Activated T-cell treated with anti-CD3 and anti-CD28 coated beads, Interleukin-2, amount 50 U/mL, for 72 hours (primary cell): ENCODE measurements at regions not wholly inside any gene's neighbourhood (a gene's known extent, or its start where the extent isn't known, plus 50 kb on each side); places are given as distances from the start of the nearest gene placed in this dataset.

Experiments
- ATAC-seq, 2 donors: fragments of 150-1000 bp; cut with Tn5 transposase; replicated peaks in 1 of 2; 2 replicates each; pipeline ENCODE4 v1.10.0; 2021; ENCODE audit warnings: moderate library complexity in 2 of 2, mild to moderate bottlenecking in 1 of 2
- DNase-seq, 2 donors: peaks; one replicate each; pipeline ENCODE4 v3.0.0; 2021 to 2022; ENCODE audit warnings: mixed read lengths in 1 of 2
- H3K27ac Mint-ChIP-seq: one replicate; pipeline ENCODE4 v1.8.0; 2022; ENCODE audit warnings: mild to moderate bottlenecking, moderate library complexity, mixed read lengths
- H3K27me3 Mint-ChIP-seq: one replicate; pipeline ENCODE4 v1.8.0; 2022; ENCODE audit warnings: low read depth, mixed read lengths
- H3K36me3 Mint-ChIP-seq, 2 donors: one replicate each; pipeline ENCODE4 v1.8.0; 2022; ENCODE audit warnings: mixed read lengths in 2 of 2, mild to moderate bottlenecking in 1 of 2; ENCODE audit not compliant: insufficient read depth in 2 of 2
- H3K4me1 Mint-ChIP-seq: one replicate; pipeline ENCODE4 v1.8.0; 2022; ENCODE audit warnings: low read depth, mixed read lengths
- H3K4me3 Mint-ChIP-seq, 2 donors: one replicate each; pipeline ENCODE4 v1.8.0; 2022; ENCODE audit warnings: mild to moderate bottlenecking in 2 of 2, mixed read lengths in 2 of 2, moderate library complexity in 2 of 2
- H3K9me3 Mint-ChIP-seq, 2 donors: one replicate each; pipeline ENCODE4 v1.8.0; 2022; ENCODE audit warnings: mixed read lengths in 2 of 2

- peak overlapping the region in 1 of 2 donors; percentile 11 for H3K4me3 Mint-ChIP-seq
- peak; percentile 27 to 85 for ATAC-seq
- no peak overlapping the region for H3K27ac Mint-ChIP-seq
- peaks cover 7% of the 10 kb centered on the region for H3K27me3 Mint-ChIP-seq
- no peak for DNase-seq
- H3K36me3 Mint-ChIP-seq: peaks cover 1 to 6% of the 10 kb centered on the region in 2 donors
- peaks cover 8% of the 10 kb centered on the region in 2 donors for H3K9me3 Mint-ChIP-seq
- no peaks in the 10 kb centered on the region for H3K4me1 Mint-ChIP-seq
Measured at GRCh38 chr11:15794361-15795150, 561.8 kb downstream of the SOX6 start.

DNA sequence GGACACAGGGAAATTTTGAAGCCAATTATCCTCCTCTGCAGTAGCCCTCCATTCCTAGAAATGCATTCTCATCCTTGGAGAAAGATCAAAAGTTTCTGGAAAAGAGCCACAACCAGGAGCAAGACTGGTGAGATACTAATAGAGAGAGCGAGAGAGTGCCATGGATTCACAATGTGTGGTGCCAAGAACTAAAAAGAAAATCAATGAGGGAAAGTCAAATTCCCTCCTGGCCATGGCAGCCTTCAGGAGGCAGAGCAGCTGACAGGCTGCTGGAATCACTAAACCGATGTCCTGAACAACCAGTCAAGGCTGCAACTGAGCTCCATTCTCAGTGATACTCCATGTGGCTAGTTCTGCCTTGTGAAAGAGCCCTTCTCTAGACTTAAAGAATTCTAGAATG, 561.0 kb downstream of the SOX6 start:
- no peak for DNase-seq
- Mint-ChIP-seq H3K36me3 (peaks cover 1 to 6% of the 10 kb centered on the region in 2 donors), H3K4me3 (no peak overlapping the region), H3K9me3 (peaks cover 8% of the 10 kb centered on the region in 2 donors), H3K4me1 (no peaks in the 10 kb centered on the region), H3K27me3 (peaks cover 7% of the 10 kb centered on the region), H3K27ac (no peak overlapping the region)
- ATAC-seq: no peak

DNA sequence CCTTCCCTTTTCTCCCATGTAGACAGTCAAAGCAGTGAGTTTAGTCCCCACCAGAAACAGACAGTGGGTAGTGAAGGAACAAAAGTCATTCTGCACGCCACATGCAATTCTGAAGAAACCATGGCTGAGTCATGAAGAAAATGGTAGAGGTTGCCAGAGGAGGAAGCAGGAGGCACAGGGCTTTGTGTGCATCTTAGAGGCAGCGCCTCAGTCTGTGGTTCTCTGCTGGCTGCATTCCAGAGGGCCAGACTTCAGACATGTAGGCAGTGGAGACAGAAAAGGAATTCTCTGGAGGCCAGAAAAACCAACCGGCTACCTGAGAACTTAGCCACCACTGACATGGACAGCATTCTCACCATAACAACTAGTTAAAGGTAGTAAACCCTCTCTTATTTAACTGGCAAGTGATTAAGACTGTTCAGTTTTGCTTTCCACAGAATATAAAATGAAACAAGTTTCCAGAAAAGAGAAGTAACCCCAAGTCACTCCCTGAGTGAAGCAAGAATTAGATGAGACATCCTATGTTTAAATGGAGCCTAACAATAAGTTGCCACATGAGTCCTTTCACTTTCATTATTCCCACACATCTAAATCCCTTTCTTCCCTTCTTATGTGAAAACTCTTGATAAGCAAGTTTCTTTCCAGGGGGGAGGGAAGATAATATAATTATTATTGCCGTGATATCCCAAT, 556.1 kb downstream of the SOX6 start:
- ATAC-seq: peak; percentile 69 to 74
- H3K9me3 Mint-ChIP-seq: peaks cover 0 to 2% of the 10 kb centered on the region in 2 donors
- H3K36me3 Mint-ChIP-seq: peaks cover 1% of the 10 kb centered on the region in 2 donors
- peak overlapping the region; percentile 88 for H3K27ac Mint-ChIP-seq
- DNase-seq: peak; percentile 11 to 29
- peaks cover 13% of the 10 kb centered on the region for H3K27me3 Mint-ChIP-seq
- peaks cover 5% of the 10 kb centered on the region for H3K4me1 Mint-ChIP-seq
- peak overlapping the region; percentile 17 to 76 for H3K4me3 Mint-ChIP-seq

DNA sequence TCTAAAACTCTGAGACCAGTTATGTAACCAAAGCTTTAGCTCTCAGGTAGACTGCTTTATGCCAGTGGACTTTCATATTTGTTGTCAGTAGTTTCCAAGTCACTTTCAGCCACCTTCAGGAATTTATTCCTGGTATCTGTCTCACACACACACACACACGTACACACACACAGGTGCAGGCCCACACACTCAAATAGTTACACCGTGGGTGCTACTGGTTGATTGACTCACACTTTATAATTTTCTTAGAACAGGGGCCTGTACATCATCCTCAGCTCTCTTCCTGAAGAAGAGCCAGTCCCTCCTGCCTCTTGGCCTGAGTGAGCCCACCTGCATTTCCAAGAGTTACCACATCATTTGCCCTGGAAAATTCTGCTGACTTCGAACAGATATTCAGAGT, 555.2 kb downstream of the SOX6 start:
- Mint-ChIP-seq H3K27me3 (peaks cover 13% of the 10 kb centered on the region), H3K4me3 (peak overlapping the region; percentile 49 to 76), H3K4me1 (peaks cover 5% of the 10 kb centered on the region), H3K9me3 (peaks cover 0 to 2% of the 10 kb centered on the region in 2 donors), H3K36me3 (peaks cover 1% of the 10 kb centered on the region in 2 donors), H3K27ac (peak overlapping the region; percentile 88)
- ATAC-seq (peak; percentile 69 to 81), DNase-seq (peak in 1 of 2 donors; percentile 8)

DNA sequence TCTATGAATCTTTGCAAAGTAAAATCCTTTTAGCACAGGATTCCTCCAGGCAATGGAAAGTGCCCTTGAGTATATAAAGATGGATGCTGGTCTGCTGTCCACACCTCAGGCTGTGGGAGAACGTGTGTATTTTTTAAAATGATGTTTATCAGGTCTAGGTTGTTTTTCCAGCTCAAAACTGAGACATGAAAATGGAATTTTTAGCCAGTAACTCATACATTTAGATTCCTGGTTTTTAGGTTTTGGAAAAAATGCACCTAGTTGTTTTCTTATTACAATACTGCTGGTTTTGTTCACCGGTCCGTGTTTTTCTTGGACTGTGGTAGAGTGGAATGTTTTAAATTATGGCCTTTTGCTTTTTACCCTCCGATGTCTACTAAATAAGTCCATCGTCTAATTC, 554.7 kb downstream of the SOX6 start:
- ATAC-seq: peak in 1 of 2 donors; percentile 2
- peaks cover 12% of the 10 kb centered on the region for H3K27me3 Mint-ChIP-seq
- peak overlapping the region in 1 of 2 donors; percentile 76 for H3K4me3 Mint-ChIP-seq
- H3K27ac Mint-ChIP-seq: no peak overlapping the region
- H3K9me3 Mint-ChIP-seq: peaks cover 0 to 2% of the 10 kb centered on the region in 2 donors
- peaks cover 5% of the 10 kb centered on the region for H3K4me1 Mint-ChIP-seq
- peaks cover 1% of the 10 kb centered on the region in 2 donors for H3K36me3 Mint-ChIP-seq
- no peak for DNase-seq

- DNase-seq (no peak), ATAC-seq (no peak)
- peaks cover 0 to 1% of the 10 kb centered on the region in 2 donors for H3K36me3 Mint-ChIP-seq
- peaks cover 5% of the 10 kb centered on the region for H3K4me1 Mint-ChIP-seq
- no peak overlapping the region for H3K4me3 Mint-ChIP-seq
- peaks cover 6% of the 10 kb centered on the region for H3K27me3 Mint-ChIP-seq
- H3K27ac Mint-ChIP-seq: no peak overlapping the region
- H3K9me3 Mint-ChIP-seq: no peaks in the 10 kb centered on the region
Measured at GRCh38 chr11:15805726-15806125, 550.6 kb downstream of the SOX6 start.

- peaks cover 6% of the 10 kb centered on the region for H3K27me3 Mint-ChIP-seq
- peaks cover under 1% of the 10 kb centered on the region for H3K4me1 Mint-ChIP-seq
- ATAC-seq: no peak
- H3K36me3 Mint-ChIP-seq: no peaks in the 10 kb centered on the region
- no peaks in the 10 kb centered on the region for H3K9me3 Mint-ChIP-seq
- no peak overlapping the region for H3K4me3 Mint-ChIP-seq
- no peak overlapping the region for H3K27ac Mint-ChIP-seq
- DNase-seq: no peak
Measured at GRCh38 chr11:15806217-15806616, 550.1 kb downstream of the SOX6 start.

GRCh38 chr11:15807827-15808226, 548.5 kb downstream of the SOX6 start:
- DNase-seq (no peak), ATAC-seq (peak in 1 of 2 donors; percentile 35)
- peaks cover 8% of the 10 kb centered on the region for H3K27me3 Mint-ChIP-seq
- H3K4me1 Mint-ChIP-seq: no peaks in the 10 kb centered on the region
- H3K9me3 Mint-ChIP-seq: no peaks in the 10 kb centered on the region
- H3K27ac Mint-ChIP-seq: no peak overlapping the region
- no peaks in the 10 kb centered on the region for H3K36me3 Mint-ChIP-seq
- no peak overlapping the region for H3K4me3 Mint-ChIP-seq

- no peak for DNase-seq
- Mint-ChIP-seq H3K27ac (no peak overlapping the region), H3K4me3 (no peak overlapping the region), H3K36me3 (no peaks in the 10 kb centered on the region), H3K4me1 (no peaks in the 10 kb centered on the region), H3K9me3 (no peaks in the 10 kb centered on the region), H3K27me3 (peaks cover 6% of the 10 kb centered on the region)
- peak in 1 of 2 donors; percentile 36 for ATAC-seq
Measured at GRCh38 chr11:15810082-15810481, 546.3 kb downstream of the SOX6 start.

GRCh38 chr11:15810525-15810924, 545.8 kb downstream of the SOX6 start:
- no peak for DNase-seq
- ATAC-seq: no peak
- H3K9me3 Mint-ChIP-seq: no peaks in the 10 kb centered on the region
- no peaks in the 10 kb centered on the region for H3K4me1 Mint-ChIP-seq
- H3K27ac Mint-ChIP-seq: no peak overlapping the region
- peaks cover 6% of the 10 kb centered on the region for H3K27me3 Mint-ChIP-seq
- H3K4me3 Mint-ChIP-seq: no peak overlapping the region
- H3K36me3 Mint-ChIP-seq: no peaks in the 10 kb centered on the region

GRCh38 chr11:15815246-15816195, 540.8 kb downstream of the SOX6 start:
- Mint-ChIP-seq H3K4me1 (peaks cover 19% of the 10 kb centered on the region), H3K9me3 (peaks cover 1 to 2% of the 10 kb centered on the region in 2 donors), H3K36me3 (peaks cover 0 to 2% of the 10 kb centered on the region in 2 donors), H3K27ac (no peak overlapping the region), H3K27me3 (peaks cover 27% of the 10 kb centered on the region), H3K4me3 (no peak overlapping the region)
- DNase-seq (no peak), ATAC-seq (no peak)

- H3K27ac Mint-ChIP-seq: peak overlapping the region; percentile 80
- H3K27me3 Mint-ChIP-seq: peaks cover 27% of the 10 kb centered on the region
Measured at GRCh38 chr11:15816260-15816871, 540.0 kb downstream of the SOX6 start.

More at GRCh38 chr11:15816260-15816871, 540.0 kb downstream of the SOX6 start:
- Mint-ChIP-seq H3K4me3 (peak overlapping the region in 1 of 2 donors; percentile 25), H3K9me3 (peaks cover 1 to 2% of the 10 kb centered on the region in 2 donors), H3K36me3 (peaks cover 0 to 2% of the 10 kb centered on the region in 2 donors), H3K4me1 (peaks cover 19% of the 10 kb centered on the region)
- peak; percentile 11 to 16 for DNase-seq
- ATAC-seq: peak; percentile 70 to 81
